H54 (cell line): ENCODE measurements at regions not wholly inside any gene's neighbourhood (a gene's known extent, or its start where the extent isn't known, plus 50 kb on each side); places are given as distances from the start of the nearest gene placed in this dataset.

Experiments used
- DNase-seq: peaks from one replicate; pipeline ENCODE4 v3.0.0; 2011; ENCODE audit warnings: low spot score, mixed read lengths; ENCODE audit not compliant: insufficient read length
- FAIRE-seq: peaks from 3 replicates; lab custom pipeline; 2011; peaks lifted over from hg19 to GRCh38; lab: Jason Lieb, UNC
- POLR2A ChIP-seq: IDR thresholded peaks from 2 replicates; pipeline ENCODE4 v1.6.1; 2011; ENCODE audit warnings: low read depth, mild to moderate bottlenecking, low read length

DNA sequence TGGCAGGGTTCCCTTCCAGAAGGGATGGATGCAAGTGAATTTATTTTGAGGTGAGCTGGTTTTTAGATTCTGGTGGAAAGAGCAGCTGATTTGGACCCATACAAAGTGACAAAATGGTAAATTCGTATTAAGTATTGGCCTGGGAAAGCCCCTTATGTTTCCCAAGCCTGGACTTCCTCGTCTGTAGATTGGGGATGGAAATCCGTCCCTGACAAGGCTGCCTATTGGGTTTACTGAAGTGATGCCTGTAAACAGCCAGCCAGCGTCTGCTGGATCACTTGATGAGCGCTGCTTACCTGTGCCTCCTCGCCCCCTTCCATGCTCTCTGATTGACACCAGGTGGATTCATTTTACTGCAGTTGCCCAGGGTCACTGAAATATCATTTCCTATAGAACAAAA is 233.8 kb downstream of the GADD45G start:
- no peak for TF ChIP-seq POLR2A
- no peak for FAIRE-seq
- DNase-seq: no peak

DNA sequence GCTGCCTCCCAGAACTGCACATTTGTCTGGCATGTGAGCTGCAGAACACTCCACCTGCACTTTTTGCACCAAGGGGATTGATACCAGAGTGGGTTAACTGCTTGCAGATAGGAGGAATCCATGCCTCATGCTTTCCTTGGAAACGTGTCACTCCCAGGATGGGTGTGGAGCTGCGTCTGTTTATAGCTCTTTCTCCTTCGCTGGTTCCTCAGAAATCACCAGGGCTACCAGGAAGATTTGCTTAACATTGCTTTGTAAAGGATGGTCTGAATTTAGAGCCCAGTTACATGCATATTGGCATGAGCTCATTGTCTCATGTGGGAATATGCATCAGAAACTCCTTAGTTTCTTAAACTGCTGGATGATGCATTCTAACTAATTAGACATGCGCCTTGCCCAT is 234.6 kb downstream of the GADD45G start:
- DNase-seq (no peak), FAIRE-seq (no peak)

DNA sequence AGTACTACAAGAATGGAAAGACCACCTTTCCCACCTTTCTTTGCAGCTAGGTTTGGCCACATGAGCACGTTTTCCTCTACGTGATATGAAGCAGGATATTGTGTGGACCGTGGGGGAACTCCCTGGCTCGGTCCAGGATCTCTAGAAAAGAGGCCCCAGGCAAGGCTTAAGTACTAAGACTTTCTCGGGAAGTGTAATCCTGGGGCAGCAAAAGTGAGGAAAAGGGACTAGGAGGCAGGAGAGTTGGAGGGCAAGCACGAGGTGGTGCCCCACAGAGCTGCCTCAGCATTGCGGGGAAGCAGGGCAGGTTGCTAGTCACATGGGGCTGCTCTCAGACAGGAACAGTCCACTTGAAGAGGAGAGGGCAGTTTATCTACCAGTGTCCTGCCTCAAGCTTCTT is 235.1 kb downstream of the GADD45G start:
- no peak for TF ChIP-seq POLR2A
- DNase-seq (no peak), FAIRE-seq (no peak)

More for the DNA sequence above, 234.6 kb downstream of the GADD45G start:
- no peak for TF ChIP-seq POLR2A

DNA sequence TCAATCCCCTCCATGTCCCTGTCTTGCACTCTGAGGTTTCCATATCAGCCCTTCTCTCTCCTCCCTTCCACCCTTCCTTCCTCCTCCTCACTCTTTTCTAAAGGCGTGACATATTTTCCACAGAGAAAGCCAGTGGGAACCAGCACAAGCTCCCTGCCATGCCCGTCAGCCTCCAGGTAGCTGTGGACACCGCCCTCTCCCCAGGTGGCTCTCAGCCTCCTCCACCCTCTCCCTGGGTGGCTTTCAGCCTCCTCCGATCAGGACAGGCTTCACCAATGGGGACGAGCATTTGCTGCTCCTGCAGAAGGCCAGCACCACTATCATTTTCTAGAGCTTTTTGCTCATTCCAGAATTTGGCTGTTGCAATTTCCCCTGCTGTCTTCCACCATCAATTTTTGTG is 236.6 kb downstream of the GADD45G start:
- no peak for TF ChIP-seq POLR2A
- FAIRE-seq (no peak), DNase-seq (no peak)

DNA sequence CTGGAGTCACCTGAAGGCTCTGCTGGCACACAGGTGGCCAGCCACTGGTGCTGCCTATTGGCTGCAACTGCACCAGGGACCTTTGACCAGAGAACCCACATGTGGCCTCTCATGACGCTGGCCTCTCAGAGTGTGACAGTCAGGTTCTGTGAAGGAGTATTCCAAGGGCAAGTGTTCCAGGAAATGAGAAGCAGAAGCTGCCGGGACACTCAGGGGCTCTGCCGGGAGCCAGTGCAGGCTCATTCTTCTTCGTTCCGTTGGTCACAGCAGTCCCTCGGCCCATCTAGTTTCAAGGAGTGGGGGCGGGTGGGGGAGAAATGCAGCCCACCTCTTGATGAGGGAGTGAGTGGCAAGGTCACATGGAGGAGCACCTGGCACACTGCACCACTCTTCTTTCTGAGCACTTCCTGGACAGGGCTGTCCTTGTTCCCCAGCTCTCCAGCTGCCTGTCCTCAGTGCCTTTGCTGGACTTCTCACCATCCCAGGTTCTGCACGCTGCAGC is 237.5 kb downstream of the GADD45G start:
- no peak for TF ChIP-seq POLR2A
- FAIRE-seq (no peak), DNase-seq (no peak)

DNA sequence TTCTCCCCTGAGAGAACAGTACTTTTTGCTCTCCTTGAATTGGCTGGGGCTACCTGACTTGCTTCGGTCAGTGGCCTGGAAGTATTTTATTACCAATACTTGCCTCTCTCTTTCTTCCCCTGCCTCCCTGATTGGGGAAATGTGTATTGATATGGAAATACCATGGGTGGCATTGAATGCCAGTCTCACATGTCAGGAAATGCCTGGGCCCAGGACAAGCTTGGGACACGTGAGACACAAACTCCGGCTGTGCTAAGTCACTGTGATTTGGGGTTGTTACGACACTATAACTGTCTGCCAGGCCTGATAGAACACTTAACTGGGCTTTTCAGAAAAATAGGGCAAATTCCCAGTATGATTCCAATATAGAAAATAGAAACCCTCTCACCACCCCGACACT is 238.3 kb downstream of the GADD45G start:
- DNase-seq (no peak), FAIRE-seq (no peak)
- TF ChIP-seq POLR2A: no peak

DNA sequence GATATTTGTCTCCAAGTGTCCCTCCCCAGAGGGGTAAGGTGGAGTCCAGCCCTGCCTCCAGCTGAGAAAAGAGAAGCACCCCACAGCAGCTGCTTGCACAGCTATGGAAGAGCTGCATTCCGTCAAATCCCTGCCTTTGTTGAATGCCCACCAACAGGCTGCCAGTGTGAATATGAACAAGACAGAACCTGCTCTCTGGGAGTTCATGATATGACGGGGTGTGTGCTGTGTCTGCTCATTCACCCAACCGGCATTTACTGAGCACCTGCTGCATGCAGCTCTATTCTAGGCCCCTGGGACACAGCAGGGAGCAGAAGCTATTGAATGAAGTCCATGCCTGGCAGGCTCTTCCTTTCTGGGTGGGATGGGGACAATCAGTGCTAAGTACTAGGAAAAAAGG is 238.8 kb downstream of the GADD45G start:
- DNase-seq: no peak
- no peak for FAIRE-seq
- no peak for TF ChIP-seq POLR2A

DNA sequence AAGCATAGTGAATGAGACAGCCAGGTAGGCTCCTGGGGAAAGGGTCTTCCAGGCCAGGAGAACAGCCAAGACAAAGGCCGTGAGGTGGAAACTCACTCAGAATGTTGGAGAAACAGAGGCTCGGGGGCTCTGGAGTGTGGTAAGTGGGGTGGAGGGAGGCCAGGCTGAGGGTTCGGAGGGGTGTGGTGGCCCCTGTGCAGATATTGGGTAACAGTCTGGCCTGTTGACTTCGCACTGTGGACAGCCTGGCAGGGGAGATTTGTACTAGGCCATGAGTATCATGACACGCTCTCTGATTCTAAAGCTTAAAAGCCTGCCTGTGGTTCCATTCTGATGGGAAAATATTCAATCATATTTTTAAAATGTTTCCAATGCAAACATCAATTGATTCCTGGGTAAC is 239.3 kb downstream of the GADD45G start:
- no peak for DNase-seq
- no peak for FAIRE-seq
- no peak for TF ChIP-seq POLR2A

DNA sequence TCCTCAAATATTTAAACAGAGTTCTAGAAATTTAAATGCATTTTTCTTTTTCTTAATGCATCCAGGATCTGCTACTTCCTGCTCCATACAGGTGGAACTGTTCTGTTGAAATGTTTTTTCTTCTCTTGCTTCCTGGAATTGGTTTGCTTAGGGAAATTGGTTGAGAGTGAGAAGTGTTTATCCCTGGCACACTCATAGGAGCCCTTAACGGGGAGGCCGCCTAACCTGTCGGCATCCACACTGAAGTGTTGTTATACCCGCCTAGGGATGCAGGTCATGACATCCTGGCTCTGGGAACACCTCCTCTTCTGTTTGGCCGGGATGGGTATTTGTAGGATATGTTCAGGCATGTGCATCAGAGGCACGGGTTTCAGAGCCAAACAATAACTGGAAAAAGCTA is 239.7 kb downstream of the GADD45G start:
- FAIRE-seq (no peak), DNase-seq (no peak)

DNA sequence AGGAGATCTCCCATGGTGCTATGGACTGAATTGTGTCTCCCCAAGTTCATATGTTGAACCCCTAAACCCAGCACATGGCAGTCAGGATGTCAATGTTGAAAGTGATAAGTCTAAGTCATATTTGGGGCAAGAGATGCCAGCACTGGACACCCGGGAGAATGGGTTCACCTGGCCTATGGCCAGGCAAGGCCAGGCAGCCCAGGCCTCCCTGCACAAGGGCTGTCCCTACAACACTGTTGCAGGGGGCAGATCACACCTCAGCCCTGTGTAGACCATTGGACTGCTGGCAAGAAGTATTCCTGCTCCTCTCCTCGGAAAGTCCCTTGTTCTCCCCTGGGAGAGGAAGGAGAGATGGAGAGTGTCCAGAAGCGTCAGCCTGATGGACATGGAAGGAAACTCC is 240.5 kb downstream of the GADD45G start:
- FAIRE-seq: no peak

More for the DNA sequence above, 239.7 kb downstream of the GADD45G start:
- TF ChIP-seq POLR2A: no peak

DNA sequence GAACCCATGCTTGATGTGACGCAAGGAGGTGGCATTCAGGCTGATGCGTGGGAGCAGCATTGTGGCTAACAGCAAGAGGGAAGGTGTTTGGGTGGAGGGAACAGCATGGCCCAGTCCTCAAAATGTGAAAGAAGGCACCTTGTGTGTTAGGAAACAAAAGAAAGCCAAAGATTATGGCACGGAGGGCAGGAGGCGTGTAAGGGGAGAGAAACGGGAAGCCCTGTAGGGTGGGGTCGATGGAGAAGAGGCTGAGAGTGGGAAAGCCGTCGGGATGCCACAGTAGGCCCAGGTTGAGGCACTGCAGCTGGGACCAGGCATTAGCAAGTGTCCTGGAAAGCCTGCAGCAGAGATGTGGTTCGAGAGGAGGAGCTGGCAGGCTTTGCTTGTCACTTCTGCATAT is 241.1 kb downstream of the GADD45G start:
- no peak for TF ChIP-seq POLR2A
- DNase-seq: no peak
- FAIRE-seq: no peak

More for the DNA sequence above, 240.5 kb downstream of the GADD45G start:
- DNase-seq: no peak
- TF ChIP-seq POLR2A: no peak

DNA sequence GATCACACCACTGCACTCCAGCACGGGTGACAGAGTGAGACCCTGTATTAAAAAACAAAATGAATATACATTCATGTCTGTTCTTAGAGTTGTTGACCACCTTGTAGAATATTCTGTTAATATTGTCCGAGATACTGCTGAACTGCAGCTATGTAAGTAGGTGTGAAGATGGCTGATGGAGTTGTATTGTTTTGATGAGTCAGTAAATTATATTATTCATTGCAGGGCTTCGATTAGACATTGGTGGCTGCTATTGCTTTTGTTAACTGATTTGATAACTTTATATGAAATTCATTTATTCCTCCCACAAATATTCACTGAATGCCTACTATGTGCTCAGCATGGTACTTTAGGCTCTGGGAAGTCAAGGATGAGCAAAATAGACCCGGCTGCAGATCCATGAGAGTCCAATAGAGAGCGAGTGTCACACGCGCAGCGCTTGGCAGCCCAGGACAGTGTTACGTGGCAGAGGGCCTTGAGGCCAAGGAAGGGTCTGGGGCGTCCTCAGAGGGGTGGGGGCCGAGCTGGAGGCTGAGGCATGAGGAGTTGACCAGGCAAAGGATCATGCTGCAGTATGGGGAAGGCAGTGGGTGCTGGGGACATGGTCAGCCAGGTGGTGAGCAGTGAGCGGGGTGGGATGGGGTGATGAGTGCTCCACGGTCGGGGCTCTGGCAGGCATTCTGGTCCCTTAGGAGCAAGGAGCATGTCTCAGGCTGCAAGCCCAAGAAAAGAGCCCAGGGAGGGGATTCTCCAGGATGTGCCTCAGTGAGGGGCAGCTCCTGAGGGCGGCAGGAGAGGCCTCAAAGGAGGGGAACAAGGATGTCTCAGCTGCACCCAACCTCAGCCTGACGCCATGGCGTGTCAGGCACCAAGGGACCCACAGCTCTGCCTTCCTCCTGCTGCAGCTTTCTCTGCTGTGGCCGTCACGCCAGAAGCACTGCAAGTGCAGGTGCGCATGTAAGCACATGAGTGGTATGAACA is 243.5 kb downstream of the GADD45G start:
- FAIRE-seq (no peak), DNase-seq (no peak)
- no peak for TF ChIP-seq POLR2A

DNA sequence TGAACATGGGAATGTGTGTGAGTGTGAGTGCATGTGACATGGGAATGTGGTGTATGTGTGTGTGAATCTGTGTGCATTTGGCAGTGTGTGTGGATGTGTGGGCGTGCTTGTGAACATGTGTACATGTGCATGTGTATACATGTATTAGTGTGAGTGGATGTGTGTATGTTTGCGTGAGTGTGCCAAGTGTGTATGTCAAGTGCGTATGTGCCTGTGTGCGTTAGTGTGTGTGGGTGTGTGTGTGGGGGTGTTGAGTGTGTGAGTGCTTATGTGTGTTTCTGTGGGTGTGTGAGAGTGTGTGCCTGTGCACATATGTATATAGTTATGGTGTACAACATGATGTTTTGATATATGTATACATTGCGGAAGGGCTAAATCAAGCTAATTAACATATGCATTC is 244.3 kb downstream of the GADD45G start:
- TF ChIP-seq POLR2A: no peak
- no peak for FAIRE-seq
- DNase-seq: no peak

DNA sequence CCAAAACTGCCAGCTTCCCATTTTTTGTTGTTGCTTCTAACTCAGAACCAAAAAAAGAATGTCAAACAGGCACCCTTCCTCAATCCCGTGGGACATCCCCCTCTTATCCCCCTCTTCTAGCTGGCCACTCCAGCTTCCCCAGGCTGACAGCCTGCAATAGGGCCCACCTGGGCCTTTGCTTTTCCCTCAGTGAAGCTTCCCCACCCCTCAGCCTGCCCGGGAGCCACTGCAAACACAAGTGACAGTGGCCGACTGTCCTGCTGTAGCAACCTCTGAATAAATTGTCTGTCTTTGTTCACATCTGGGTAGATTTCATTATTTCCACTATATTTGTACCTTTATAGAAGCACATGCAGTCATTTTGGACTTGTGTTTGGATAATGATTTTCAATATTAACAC is 245.3 kb downstream of the GADD45G start:
- TF ChIP-seq POLR2A: no peak
- DNase-seq: no peak
- FAIRE-seq: no peak
